Uterus (tissue), 2 donors: ENCODE measurements at regions not wholly inside any gene's neighbourhood (a gene's known extent, or its start where the extent isn't known, plus 50 kb on each side); places are given as distances from the start of the nearest gene placed in this dataset.
A peak's percentile ranks its signal among the peaks of the same experiment; 100 is the strongest.

Source experiments
- CTCF ChIP-seq, 4 experiments: fragments of 200-600 bp in 2 of 4; fragments of 450-650 bp in 2 of 4; sonication (generic) in 2 of 4; IDR thresholded peaks; one replicate each; pipeline ENCODE4 v1.5.1; 2016 to 2019; ENCODE audit warnings: antibody characterized with exemption in 4 of 4, mild to moderate bottlenecking in 2 of 4, moderate library complexity in 1 of 4
- POLR2A ChIP-seq, 2 donors: fragments of 450-650 bp; IDR thresholded peaks; one replicate each; pipeline ENCODE4 v1.6.1; 2016; ENCODE audit warnings: antibody characterized with exemption in 2 of 2, mild to moderate bottlenecking in 1 of 2, moderate library complexity in 1 of 2

GRCh38 chr1:79497193-79497773, 490.8 kb upstream of the ADGRL4 start:
- TF ChIP-seq POLR2A (IDR thresholded peaks at IDR 0.05) = no peak
- peak in 2 of 4 experiments; percentile 30 to 35 for TF ChIP-seq CTCF (IDR thresholded peaks at IDR 0.05)
